ENCODE measurements at regions not wholly inside any gene's neighbourhood (a gene's known extent, or its start where the extent isn't known, plus 50 kb on each side); places are given as distances from the start of the nearest gene placed in this dataset.
"Not testable (repeated sequence)": the region's sequence is repeated elsewhere in the genome, so short reads cannot be mapped to it uniquely, and the experiment has no call there.

DNA sequence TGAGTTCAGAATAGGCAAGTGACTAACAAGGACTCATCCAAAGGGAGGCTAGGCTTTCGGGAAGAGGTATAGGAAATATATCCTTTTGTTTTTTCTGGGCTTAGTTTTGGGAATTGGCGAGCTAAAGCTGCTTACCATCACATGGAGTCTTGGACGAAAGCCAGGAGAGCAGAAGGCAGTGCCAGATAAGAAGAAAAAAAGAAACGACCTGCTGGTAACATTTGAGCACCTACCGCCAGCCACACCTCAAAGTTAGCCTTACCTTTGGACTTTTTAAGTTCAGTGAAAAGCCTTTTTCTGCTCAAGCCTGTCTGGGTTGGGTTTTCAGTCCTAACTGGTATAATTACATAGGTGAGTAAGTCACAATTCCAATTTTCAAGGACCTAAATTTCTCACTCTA, 85.1 kb upstream of the LCORL start:
- DNase-seq (ENCODE audit: low read depth), result no peak
- no peak overlapping the region for H3K4me3 ChIP-seq (ENCODE audit: low read depth, low read length)
- no peak for TF ChIP-seq CTCF (conservative IDR thresholded peaks at IDR 0.05; ENCODE audit: low read depth, low read length)

DNA sequence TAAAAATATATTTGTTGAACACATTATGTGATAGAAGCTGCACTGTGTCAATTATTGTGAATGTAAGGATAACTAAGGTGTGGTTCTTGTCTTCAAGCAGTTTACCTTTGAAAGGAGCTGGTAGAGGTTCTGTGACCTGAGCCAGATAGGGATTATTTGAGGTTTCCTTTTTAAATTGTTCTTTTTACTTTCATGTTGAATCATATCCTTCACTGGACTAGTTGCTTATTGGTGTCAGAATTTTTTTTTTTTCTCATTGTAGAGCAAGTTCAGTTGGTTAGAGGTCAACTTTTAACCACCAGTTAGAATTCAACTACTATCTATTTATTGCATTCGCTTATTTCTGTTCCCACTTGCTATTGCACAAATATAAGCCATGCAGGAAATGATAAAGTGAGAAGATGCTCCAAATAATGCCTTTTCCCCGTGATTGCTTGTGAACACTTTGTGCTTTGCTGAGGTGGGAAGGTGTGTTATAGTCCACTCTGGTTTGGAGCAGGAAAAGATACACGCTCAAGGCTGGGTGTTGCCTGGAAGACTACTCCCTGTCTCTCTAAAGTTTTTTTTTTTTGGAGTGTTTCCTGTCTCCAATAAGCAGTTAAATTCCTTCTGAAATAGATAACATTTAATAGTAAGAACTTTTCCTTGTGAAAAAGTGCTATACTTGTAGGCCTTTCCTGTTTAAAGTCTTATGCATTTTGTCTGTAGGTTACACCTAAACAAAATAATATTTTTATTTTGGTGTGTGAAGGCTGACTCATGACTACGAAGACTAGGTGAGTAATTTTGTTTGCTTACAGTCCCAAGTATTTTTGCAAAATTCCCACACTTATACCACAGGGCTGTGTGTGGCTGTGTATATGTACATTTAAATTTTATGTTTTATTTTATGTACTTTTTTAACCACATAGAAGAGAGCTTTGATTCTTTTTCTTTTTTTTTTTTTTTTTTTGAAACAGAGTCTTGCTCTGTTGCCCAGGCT, 83.8 kb upstream of the LCORL start:
- no peak for TF ChIP-seq CTCF (conservative IDR thresholded peaks at IDR 0.05; ENCODE audit: low read depth, low read length)
- DNase-seq (ENCODE audit: low read depth), result no peak
- no peak overlapping the region for H3K4me3 ChIP-seq (ENCODE audit: low read depth, low read length)

GRCh38 chr4:18103876-18104605, 82.5 kb upstream of the LCORL start:
- no peak for DNase-seq (ENCODE audit: low read depth)
- no peak for TF ChIP-seq CTCF (conservative IDR thresholded peaks at IDR 0.05; ENCODE audit: low read depth, low read length)

GRCh38 chr4:18100657-18101056, 79.1 kb upstream of the LCORL start:
- DNase-seq (ENCODE audit: low read depth), result no peak
- no peak for TF ChIP-seq CTCF (conservative IDR thresholded peaks at IDR 0.05; ENCODE audit: low read depth, low read length)
- H3K4me3 ChIP-seq (ENCODE audit: low read depth, low read length), result no peak overlapping the region

More at GRCh38 chr4:18103876-18104605, 82.5 kb upstream of the LCORL start:
- H3K4me3 ChIP-seq (ENCODE audit: low read depth, low read length), result no peak overlapping the region

GRCh38 chr4:18090447-18090846, 68.9 kb upstream of the LCORL start:
- DNase-seq (ENCODE audit: low read depth); H3K4me3 ChIP-seq (ENCODE audit: low read depth, low read length): not testable (repeated sequence)

DNA sequence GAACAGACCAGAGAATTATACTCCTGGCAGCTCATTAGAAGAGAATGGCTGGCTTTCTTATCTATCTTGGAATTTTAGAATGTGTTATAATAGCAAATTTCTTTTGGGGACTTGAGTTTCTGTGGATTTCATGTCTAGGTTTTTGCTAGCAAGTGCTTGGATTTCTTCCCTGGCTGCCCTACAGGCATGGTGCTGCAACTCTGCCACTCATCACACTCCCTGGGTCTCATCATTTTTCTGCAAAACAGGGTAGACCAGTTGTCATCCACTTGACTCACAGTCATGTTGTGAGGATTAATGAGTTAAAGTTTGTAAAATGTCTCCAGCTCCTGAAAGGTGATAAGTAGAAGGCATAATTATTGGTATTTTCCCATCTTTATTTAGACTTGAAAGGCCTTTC, 60.7 kb upstream of the LCORL start:
- no peak for TF ChIP-seq CTCF (conservative IDR thresholded peaks at IDR 0.05; ENCODE audit: low read depth, low read length)
- no peak for DNase-seq (ENCODE audit: low read depth)
- H3K4me3 ChIP-seq (ENCODE audit: low read depth, low read length), result no peak overlapping the region

- no peak for DNase-seq (ENCODE audit: low read depth)
- no peak overlapping the region for H3K4me3 ChIP-seq (ENCODE audit: low read depth, low read length)
- no peak for TF ChIP-seq CTCF (conservative IDR thresholded peaks at IDR 0.05; ENCODE audit: low read depth, low read length)
Measured at GRCh38 chr4:18081708-18082107, 60.2 kb upstream of the LCORL start.

Data from choroid plexus epithelial cell (primary cell).